HG03159 (cell line): ENCODE measurements at regions not wholly inside any gene's neighbourhood (a gene's known extent, or its start where the extent isn't known, plus 50 kb on each side); places are given as distances from the start of the nearest gene placed in this dataset.
"Not testable (repeated sequence)": the region's sequence is repeated elsewhere in the genome, so short reads cannot be mapped to it uniquely, and the experiment has no call there.

Experiments
- ATAC-seq: cut with Tn5 transposase; IDR thresholded peaks from one replicate; pipeline ENCODE4 v1.9.1; 2021; ENCODE audit warnings: mild to moderate bottlenecking, moderate library complexity; ENCODE audit not compliant: unreplicated experiment

DNA sequence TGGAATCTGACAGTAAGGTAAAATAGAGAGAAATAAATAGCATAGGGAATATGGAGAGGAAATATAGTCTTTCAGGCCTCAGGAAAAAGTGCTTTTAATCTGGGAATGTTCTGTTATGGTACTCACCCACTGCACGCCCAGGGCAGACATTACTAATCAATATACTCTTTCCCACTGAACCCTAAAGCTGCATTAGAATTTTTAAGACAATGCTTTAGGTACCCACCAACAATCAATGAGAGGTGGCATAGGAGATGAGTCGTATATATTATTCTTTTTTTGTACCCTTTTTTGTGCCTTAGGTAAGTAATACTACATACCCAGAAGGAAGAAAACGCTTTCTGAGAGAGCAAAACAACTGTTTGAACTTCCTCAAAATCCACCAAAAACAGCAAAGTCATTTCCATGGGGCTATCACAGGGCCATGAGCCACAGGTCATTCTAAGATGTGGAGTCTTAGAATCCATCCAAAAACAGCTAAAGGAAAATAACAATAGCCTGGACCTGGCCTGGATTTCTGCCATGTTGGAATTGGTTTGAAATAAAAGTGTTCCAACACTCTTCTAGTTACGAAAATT, 542.1 kb downstream of the XYLT1 start:
- no peak for ATAC-seq

DNA sequence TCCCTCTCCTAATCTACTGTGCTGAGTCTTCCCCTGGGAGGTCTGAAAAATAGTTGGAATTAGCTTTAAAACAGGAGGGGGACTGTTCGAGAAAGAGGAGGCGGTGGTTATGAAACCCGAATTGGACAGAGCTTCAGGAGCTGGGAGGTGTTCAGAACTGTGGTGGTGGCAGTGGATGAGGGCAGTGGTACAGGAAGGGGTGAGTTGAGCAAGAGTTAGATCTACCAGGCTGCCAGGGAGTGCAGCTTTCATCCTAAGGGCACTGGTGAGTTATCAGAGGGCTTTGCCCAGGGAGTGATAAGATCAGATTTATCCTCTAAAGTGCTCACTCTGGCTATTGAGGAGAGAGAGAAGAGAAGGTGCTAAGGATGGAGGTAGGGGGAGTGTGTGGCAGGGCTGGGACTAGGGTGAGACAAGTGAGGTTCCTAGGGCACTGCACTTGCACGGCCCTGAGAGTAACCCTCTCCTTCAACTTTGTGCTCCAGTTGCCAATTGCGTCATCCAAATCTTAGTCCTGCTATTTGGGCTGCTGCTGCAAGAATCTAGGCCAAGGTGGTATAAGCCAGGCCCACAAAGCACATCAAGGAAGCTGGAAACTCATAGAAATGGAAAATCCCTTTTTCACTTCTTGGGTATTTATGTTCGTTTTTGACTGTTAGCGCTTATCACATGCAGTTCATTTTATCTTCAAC, 540.3 kb downstream of the XYLT1 start:
- ATAC-seq: no peak

DNA sequence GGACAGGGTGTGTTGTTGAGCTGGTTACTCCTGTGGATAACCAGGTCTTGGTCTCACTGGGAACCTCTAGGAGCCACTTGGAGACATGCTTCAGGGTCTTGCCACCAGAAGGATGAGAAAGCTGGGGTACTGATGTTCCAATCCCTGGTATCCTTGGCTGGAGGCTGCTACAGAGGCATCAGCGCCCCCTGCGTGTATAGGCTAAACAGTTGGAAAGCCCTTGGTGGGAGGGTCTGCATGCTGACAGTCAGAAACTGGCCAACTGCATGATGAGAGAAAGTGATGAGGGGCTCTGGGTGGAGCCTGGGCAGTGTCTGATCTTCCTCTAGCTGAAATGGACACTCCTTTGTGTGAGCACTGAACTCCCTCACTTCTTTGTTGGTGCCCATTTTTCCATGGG, 536.9 kb downstream of the XYLT1 start:
- no peak for ATAC-seq

DNA sequence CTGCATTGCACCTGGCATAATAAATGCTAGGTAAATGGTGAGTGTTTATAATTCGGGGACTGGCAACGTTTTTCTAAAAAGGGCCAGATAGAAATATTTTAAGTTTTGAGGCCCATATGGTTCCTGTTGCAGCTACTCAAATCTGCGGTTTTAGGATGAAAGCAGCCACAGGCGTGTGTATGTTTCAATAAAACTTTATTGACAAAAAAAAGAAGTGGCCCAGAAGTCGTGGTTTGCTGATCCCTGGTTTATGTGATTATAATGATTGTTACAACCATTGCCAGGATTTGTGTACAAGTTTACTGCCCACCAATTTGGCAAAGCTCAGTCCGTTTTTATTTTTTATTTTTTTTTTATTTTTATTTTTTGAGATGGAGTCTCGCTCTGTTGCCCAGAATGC, 536.1 kb downstream of the XYLT1 start:
- ATAC-seq: no peak

DNA sequence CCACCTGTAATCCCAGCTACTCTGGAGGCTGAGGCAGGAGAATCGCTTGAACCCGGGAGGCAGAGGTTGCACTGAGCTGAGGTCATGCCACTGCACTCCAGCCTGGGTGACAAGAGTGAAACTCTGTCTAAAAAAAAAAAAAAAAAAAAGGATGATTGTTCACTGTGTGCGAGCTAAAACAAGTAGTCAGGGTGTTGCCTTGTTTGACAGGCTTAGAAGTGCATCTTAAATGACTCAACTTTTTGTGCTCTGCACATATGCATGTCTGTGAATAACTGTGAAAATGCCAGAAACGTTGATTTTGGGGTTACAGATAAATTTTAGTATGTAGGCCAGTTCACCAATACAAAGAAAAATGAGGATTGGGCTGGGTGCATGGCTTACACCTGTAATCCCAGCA, 534.9 kb downstream of the XYLT1 start:
- not testable (repeated sequence) for ATAC-seq

DNA sequence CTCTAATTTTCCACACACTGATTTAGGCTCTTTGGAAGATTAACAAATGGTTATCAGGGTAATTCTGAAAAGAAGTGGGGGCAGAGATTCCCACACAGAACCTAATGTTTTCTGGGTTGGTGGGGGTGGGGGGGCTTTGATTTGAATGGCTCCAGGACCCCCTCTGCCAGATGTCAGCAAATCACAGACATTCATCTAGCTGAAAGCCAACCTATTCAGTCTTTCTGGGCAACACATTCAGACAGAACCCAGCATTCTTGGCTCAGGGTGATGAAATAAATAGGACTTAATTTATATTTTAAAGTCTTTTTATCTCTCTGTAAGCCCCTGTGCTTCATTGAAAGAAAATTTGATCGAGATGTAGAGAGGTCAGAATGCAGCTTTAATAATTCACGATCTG, 533.2 kb downstream of the XYLT1 start:
- ATAC-seq: no peak

DNA sequence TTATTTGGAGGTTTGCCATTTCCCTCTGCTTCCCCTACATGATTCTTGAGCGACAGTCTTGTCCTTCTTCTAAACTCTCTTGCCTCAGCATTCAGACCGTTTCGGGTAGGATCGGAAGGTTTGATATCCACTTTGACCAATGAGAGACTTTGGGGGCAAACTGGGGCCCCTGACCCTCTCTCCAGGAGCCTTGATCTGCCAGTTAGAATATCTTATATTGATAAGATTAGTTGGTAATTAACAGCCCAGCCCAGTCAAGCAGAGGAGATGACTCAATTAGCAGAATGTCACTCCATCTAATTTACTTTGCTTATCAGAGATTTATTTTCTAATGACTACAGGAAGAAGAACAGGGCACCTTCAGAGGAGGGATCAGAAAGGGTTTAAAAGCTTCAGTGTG, 532.8 kb downstream of the XYLT1 start:
- ATAC-seq: no peak

DNA sequence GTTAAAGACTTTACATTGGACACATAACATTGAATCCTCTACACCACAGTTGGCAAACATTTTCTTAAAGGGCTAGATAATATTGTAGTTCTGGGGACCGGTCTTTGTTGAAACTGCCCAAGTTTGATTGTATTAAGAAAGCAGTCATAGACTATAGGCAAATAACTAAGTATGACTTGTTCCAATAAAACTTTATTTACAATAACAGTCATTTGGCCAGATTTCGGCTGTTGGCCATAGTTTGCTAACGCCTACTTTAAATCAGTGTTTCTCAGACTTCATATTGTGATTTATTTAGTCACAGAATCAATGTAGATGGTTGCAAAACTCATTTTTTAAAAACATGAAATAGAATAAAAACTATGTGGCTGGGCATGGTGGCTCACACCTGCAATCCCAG, 531.8 kb downstream of the XYLT1 start:
- ATAC-seq: no peak

DNA sequence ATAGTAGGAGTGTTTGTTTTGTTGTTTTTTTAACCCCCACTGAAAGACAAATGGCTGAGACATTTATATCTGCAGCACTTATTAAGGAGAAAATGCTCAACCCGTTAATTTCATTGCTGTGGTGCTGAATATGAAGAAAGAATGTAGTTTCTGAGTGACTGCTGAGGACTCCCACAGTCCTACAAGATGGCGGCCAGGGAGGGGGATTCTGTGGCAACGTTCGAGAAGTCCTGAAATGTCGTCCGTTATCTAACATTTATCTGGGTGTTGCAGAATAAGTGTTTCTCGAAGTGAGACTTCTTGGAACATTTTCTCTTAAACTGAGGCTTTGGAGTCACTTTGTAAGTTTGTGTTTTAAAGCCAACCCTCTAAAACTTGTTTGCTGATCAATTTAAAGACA, 530.4 kb downstream of the XYLT1 start:
- ATAC-seq: no peak

DNA sequence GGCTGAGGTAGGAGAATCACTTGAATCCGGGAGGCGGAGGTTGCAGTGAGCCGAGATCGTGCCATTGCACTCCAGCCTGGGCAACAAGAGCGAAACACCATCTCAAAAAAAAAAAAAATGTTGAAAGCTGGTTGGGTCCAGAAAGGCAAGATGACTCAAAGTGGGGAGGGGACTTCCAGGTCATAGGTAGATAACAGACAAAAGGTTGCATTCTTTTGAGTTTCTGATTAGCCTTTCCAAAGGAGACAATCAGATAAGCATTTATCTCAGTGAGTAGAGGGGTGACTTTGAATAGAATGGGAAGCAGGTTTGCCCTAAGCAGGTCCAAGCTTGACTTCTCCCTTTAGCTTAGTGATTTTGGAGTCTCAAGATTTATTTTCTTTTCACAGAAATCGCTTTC, 527.9 kb downstream of the XYLT1 start:
- not testable (repeated sequence) for ATAC-seq

DNA sequence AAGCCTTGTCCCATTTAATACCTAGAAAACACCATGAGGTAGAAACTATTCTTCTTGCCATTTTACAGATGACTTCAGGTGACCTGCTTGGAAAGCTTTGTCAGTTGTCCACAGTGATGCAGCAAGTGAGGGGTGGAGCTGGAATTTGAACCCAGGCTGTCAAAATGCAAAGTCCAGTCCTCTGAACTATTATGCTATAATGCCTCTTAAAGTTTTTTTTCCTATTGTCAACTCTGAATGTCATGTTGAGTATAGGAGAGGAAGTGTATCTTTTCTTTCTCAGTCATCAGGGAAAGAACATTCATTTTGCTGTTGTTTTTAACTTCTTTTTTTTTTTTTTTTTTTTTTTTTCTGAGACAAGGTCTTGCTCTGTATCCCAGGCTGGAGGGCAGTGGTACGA, 525.6 kb downstream of the XYLT1 start:
- no peak for ATAC-seq

DNA sequence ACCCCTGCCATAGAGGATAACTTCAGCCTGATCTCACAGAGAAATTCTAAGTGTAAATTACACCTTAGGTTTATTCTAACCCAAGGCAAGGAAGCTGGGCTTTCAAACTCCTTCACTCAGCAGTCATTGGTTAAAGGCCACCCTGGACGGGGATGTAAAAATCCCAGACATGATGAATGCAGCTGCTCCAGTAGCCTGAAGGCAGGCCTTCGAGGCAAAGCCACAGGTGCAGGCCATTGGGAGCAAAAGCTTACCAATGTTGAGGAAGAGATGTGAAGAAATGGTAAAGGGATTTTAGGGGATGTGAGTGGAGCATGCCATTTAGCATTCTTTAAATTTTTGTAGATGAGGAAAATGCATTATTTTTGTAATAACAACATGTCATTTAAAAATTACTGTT, 514.4 kb downstream of the XYLT1 start:
- ATAC-seq: no peak

DNA sequence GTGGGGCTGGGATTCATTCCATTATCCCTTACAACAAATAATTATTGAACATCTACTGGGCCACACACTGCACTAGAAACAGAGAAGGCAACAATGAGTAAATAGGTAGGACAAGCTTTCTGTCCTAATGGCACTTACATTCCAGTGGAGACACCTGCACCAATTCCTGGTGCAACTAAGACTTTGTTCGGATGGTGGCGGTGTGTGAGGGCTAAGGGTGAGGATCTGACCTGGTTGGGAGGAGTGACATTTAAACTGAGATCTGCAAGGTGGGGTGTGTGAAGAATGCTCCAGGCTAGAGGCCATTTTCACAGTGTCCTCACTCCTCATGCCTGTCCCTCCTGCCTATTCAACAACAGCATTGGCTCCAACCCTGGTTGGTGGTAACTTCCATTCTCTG, 510.0 kb downstream of the XYLT1 start:
- ATAC-seq: no peak

DNA sequence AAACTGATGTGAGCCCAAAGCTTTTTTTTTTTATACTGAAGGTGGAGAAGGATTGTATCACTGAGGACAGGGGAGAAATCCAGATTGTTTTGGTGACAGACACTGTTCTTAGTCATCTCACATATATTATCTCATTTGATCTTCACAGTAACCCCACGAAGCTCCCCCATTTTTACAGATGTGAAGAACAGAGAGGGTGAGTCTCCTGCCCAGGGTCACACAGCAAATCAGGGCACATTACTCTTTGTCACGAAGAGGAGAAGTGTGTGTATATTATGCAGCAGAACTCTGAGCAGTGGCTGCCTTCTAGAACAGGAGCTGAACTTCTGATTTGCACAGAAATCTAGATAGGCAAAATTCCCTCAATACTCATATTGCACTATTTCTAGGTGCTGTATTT, 504.3 kb downstream of the XYLT1 start:
- no peak for ATAC-seq

DNA sequence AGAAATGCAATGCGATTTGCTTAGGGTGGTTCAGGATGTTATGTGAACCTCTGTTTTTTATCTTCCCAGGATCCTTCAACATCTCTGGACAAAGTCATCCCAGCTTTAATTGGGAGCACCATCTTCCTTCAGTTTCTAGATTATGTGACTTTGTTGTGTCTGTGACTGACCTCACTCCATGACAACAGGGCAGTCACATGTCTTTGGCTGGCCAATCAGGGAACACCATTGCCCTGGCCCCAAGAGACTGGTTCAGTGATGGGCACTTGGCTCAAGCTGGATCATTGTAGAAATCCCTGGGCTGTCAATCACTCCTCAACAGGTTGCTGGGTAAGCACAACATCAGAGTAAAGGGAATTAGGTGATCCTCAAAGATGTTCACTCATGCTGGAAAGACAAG, 499.7 kb downstream of the XYLT1 start:
- ATAC-seq: no peak

DNA sequence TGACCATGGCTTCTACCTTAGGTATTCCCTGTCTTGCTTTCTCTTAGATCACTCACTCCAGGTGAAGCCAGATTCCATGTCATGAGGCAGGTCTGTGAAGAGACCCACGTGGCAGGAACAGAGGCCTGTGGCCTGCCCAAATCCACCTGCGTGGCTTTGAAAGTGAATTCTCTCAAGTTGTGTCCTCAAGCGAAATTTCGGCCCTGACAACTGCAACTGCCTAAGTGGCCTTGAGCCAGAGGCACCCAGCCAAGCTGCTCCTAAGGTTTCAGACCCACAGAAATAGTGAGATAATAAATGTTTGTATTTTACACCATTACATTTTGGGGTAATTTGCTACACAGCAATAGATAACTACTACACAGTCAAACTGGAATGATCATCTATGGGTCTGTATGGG, 497.9 kb downstream of the XYLT1 start:
- no peak for ATAC-seq

DNA sequence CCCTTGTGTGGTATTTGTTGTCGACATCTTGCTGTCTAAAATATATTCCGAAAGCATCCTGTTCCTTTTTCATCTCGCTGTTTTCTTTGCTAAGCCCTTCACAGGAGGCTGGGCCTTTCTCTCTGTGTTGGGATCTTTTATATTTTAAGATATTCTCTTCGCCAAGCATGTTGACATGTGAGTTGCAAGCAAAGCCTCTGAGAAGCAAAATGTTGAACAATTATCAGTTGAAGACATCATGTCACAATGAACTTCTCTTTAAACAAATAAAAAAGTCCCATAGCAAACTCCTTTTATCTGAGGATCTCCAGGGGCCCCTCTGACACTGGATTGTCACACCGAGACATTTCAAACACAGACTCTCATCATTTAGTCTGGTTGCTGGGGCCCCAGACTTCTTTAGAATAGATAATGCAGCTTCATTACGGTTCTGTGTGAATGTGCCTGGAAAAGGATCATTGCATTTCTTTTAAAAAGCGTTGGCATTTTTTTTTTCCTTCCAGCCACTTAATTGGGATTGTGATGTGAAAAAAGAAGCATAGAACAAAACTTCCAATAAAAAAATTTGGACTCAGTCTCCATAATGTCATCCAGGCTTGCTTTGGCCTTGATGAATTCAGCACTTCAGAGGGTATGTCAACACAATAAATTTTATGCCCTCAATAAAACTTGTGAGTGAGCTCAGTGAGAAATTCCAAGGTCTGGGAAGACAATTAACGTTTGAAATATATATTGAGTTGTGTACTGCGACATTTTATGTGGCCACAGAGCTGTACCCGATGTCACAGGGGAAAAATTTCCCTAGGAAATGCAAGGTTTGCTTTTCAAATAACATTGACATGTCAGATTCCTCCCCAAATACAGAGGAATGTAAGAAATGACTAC, 496.8 kb downstream of the XYLT1 start:
- ATAC-seq: no peak

DNA sequence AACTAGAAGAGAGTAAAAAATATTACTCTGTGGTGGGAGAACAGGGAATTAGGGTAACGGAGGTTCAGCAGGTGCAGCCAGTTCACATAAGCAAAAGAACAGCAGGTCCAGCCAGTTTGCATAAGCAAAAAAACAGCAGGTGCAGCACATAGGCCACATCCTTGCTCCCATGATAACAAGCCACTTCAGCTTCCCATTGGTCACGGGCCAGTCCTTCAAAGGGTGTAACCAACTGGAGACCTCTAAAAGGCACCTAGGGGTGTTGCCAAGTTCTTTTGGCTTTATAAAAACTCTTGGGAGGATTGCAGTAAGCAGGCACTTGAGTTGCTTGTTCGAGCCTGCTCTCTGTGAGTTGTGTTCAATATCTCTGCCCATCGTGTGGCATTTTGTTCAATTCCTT, 488.1 kb downstream of the XYLT1 start:
- ATAC-seq: no peak

DNA sequence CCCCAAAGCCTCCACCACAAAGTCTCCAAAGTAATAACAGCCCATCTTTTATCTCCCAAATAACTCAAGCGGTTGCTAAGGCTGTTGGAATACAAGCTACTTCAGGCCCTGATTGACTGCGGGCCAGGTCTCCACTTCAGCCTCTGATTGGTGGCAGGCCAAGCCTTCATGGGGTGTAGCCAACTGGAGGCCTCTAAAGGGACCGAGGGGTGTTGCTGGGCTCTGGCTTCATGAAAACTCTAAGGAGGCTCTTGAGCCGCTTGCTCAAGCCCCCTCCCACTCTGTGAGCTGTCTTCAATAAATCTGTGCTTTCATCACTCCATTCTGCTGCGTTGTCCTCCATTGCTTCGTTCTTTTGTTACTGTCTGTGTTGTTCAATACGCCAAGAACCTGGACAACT, 487.2 kb downstream of the XYLT1 start:
- ATAC-seq: no peak

DNA sequence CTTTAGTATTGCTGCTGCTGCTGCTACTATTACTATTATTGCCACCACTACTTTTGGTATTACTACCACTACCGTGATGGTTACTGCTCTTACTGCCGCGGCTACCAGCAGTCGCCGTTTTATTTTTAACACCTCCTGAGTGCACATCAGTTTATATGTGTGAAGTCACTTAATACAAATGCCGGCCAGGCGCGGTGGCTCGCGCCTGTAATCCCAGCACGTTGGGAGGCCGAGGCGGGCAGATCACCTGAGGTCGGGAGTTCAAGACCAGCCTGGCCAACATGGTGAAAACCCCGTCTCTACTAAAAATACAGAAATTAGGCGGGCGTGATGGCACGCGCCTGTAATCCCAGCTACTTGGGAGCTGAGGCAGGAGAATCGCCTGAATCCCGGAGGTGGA, 486.7 kb downstream of the XYLT1 start:
- not testable (repeated sequence) for ATAC-seq

DNA sequence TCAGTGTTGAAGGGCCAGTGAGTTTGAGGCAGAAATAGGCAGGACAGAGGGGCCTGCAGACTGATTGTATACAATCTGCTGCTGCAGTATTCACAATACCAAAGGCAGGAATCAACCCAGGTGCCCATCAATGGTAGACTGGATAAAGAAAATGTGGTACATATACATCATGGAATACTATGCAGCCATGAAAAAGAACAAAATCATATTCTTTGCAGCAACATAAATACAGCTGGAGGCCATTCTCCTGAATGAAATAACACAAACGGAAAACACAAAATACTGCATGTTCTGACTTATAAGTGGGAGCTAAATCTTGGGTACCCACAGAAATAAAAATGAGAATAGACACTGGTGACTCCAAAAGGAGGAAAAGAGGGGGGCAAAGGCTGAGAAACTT, 485.1 kb downstream of the XYLT1 start:
- ATAC-seq: no peak

DNA sequence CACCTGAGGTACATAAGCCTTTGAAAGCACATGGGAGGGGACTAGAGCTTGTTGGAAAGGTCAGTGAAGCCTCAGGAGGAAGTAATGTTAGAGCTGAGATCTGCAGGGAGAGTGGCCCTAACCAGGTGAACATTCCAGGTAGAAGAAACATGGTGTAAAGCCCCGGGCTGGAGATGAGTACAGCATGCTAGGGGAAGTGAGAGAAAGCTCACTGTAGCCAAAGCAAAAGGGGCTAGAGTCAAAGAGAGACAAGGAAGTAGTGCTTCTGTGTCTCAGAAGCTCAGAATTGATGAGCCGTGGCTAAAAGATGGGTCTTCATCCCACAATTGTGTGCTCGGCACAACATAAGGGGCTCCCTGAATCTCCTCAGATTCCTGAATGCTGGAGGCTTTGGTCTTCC, 481.8 kb downstream of the XYLT1 start:
- ATAC-seq: no peak
